ENCODE measurements at regions not wholly inside any gene's neighbourhood (a gene's known extent, or its start where the extent isn't known, plus 50 kb on each side); places are given as distances from the start of the nearest gene placed in this dataset.

- Histone ChIP-seq H3K27me3 (no peaks in the 10 kb centered on the region), H3K4me3 (no peak overlapping the region), H3K9me3 (no peaks in the 10 kb centered on the region), H3K36me3 (replicated peaks in 1 of 2; ENCODE audit: insufficient read depth in 1 of 2, low read depth in 2 of 2) (no peaks in the 10 kb centered on the region), H3K4me1 (no peaks in the 10 kb centered on the region), H3K27ac (no peak overlapping the region)
- DNase-seq (peak in 2 of 4 donors; percentile 17 to 20), ATAC-seq (no peak)
- intact Hi-C loops (cut with DNase I): no loop called here
- 93 to 96% methylated on average over 1 of the region's 1 CpG for WGBS, 2 donors
- TF ChIP-seq POLR2A (IDR thresholded peaks at IDR 0.05) (no peak), CTCF (IDR thresholded peaks at IDR 0.05) (no peak)
Measured at GRCh38 chr9:4921449-4921848, 63.6 kb upstream of the JAK2 start.

- Histone ChIP-seq H3K36me3 (replicated peaks in 1 of 2; ENCODE audit: insufficient read depth in 1 of 2, low read depth in 2 of 2) (no peaks in the 10 kb centered on the region), H3K4me1 (no peaks in the 10 kb centered on the region)
Measured at GRCh38 chr9:4922101-4922500, 63.0 kb upstream of the JAK2 start.

GRCh38 chr9:4922730-4923129 is 62.3 kb upstream of the JAK2 start:
- TF ChIP-seq CTCF (IDR thresholded peaks at IDR 0.05): no peak
- TF ChIP-seq POLR2A (IDR thresholded peaks at IDR 0.05): no peak
- Histone ChIP-seq H3K27me3 (no peaks in the 10 kb centered on the region), H3K27ac (no peak overlapping the region), H3K4me3 (no peak overlapping the region), H3K9me3 (no peaks in the 10 kb centered on the region), H3K36me3 (replicated peaks in 1 of 2; ENCODE audit: insufficient read depth in 1 of 2, low read depth in 2 of 2) (no peaks in the 10 kb centered on the region), H3K4me1 (no peaks in the 10 kb centered on the region)
- DNase-seq: no peak
- WGBS, 2 donors: 73 to 74% methylated on average over 2 of the region's 2 CpGs
- no peak for ATAC-seq
- intact Hi-C loops (cut with DNase I): no loop called here

More at GRCh38 chr9:4922101-4922500, 63.0 kb upstream of the JAK2 start:
- no peak for ATAC-seq
- Histone ChIP-seq H3K27ac (no peak overlapping the region), H3K4me3 (no peak overlapping the region), H3K27me3 (no peaks in the 10 kb centered on the region), H3K9me3 (no peaks in the 10 kb centered on the region)
- TF ChIP-seq POLR2A (IDR thresholded peaks at IDR 0.05) (no peak), CTCF (IDR thresholded peaks at IDR 0.05) (no peak)
- no peak for DNase-seq
- WGBS, 2 donors: 87 to 91% methylated on average over 2 of the region's 2 CpGs
- intact Hi-C loops (cut with DNase I): no loop called here

- Histone ChIP-seq H3K4me1 (no peaks in the 10 kb centered on the region), H3K27ac (no peak overlapping the region), H3K9me3 (no peaks in the 10 kb centered on the region), H3K4me3 (no peak overlapping the region), H3K27me3 (no peaks in the 10 kb centered on the region), H3K36me3 (replicated peaks in 1 of 2; ENCODE audit: insufficient read depth in 1 of 2, low read depth in 2 of 2) (no peaks in the 10 kb centered on the region)
- ATAC-seq (no peak), DNase-seq (no peak)
- TF ChIP-seq CTCF (IDR thresholded peaks at IDR 0.05) (no peak), POLR2A (IDR thresholded peaks at IDR 0.05) (no peak)
- 38 to 42% methylated on average over 1 of the region's 1 CpG for WGBS, 2 donors
- intact Hi-C loops (cut with DNase I): no loop called here
Measured at GRCh38 chr9:4923141-4923540, 61.9 kb upstream of the JAK2 start.
